Common myeloid progenitor, CD34-positive (primary cell): ENCODE measurements at regions not wholly inside any gene's neighbourhood (a gene's known extent, or its start where the extent isn't known, plus 50 kb on each side); places are given as distances from the start of the nearest gene placed in this dataset.

ENCODE experiments used
- CTCF ChIA-PET: fragments of 350-600 bp; sonication (Branson Sonifier 250); formaldehyde crosslinking; loops from one replicate; lab custom pipeline; 2021; ENCODE audit warnings: antibody characterized with exemption; lab: Charles Lee
- POLR2A ChIA-PET: fragments of 350-600 bp; sonication (Branson Sonifier 250); formaldehyde crosslinking; loops from one replicate; lab custom pipeline; 2021; ENCODE audit warnings: antibody characterized with exemption; lab: Charles Lee
- DNase-seq, 3 donors: peaks; one replicate each; pipeline versions ENCODE4 v3.0.0 to v3.0.0-alpha.2; 2013
- H3K27ac ChIP-seq, 2 experiments: 1 replicate in 1 of 2; 2 replicates in 1 of 2; pipeline ENCODE4 v1.7.0; 2013; ENCODE audit warnings: inconsistent platforms in 2 of 2, low read length in 2 of 2, mild to moderate bottlenecking in 2 of 2, low read depth in 1 of 2, moderate library complexity in 1 of 2; ENCODE audit not compliant: severe bottlenecking in 2 of 2, insufficient read depth in 1 of 2, poor library complexity in 1 of 2
- H3K27me3 ChIP-seq, 5 experiments: replicated peaks in 2 of 5; 1 replicate in 3 of 5; 2 replicates in 2 of 5; pipeline versions ENCODE4 v1.6.1 to v1.7.0; 2013; ENCODE audit warnings: low read length in 4 of 5, mild to moderate bottlenecking in 2 of 5, moderate library complexity in 2 of 5, inconsistent platforms in 1 of 5; ENCODE audit not compliant: insufficient read depth in 5 of 5, control insufficient read depth in 4 of 5
- H3K36me3 ChIP-seq, 4 experiments: 1 replicate in 2 of 4; 2 replicates in 2 of 4; pipeline versions ENCODE4 v1.6.1 to v1.7.0; 2013; ENCODE audit warnings: low read length in 3 of 4, control low read depth in 1 of 4, mild to moderate bottlenecking in 1 of 4; ENCODE audit not compliant: control insufficient read depth in 4 of 4, insufficient read depth in 4 of 4
- H3K4me1 ChIP-seq, 4 experiments: 1 replicate in 3 of 4; 2 replicates in 1 of 4; pipeline versions ENCODE4 v1.6.1 to v1.7.1; 2013; ENCODE audit warnings: low read length in 3 of 4, mild to moderate bottlenecking in 3 of 4, control low read depth in 1 of 4, inconsistent platforms in 1 of 4, moderate library complexity in 1 of 4; ENCODE audit not compliant: control insufficient read depth in 4 of 4, insufficient read depth in 4 of 4; ENCODE audit errors: control extremely low read depth in 1 of 4
- H3K4me3 ChIP-seq, 7 experiments: 1 replicate in 4 of 7; 2 replicates in 3 of 7; pipeline versions ENCODE4 v1.5.1 to v1.7.0; 2013; ENCODE audit warnings: mild to moderate bottlenecking in 7 of 7, low read length in 6 of 7, moderate library complexity in 6 of 7, inconsistent platforms in 2 of 7, low read depth in 2 of 7, control low read depth in 1 of 7; ENCODE audit not compliant: insufficient read depth in 4 of 7, control insufficient read depth in 1 of 7; ENCODE audit errors: extremely low read depth in 1 of 7
- H3K9me3 ChIP-seq, 5 experiments: 1 replicate in 4 of 5; 2 replicates in 1 of 5; pipeline versions ENCODE4 v1.6.1 to v1.7.1; 2013; ENCODE audit warnings: low read length in 4 of 5, mild to moderate bottlenecking in 2 of 5, inconsistent platforms in 1 of 5, low read depth in 1 of 5, moderate library complexity in 1 of 5; ENCODE audit not compliant: control insufficient read depth in 4 of 5, insufficient read depth in 2 of 5; ENCODE audit errors: control extremely low read depth in 1 of 5
- WGBS: methylation state at CpG from one replicate; pipeline ENCODE4 v1.1.5; 2013; ENCODE audit not compliant: insufficient coverage; 5-methylcytosine and 5-hydroxymethylcytosine counted together

DNA sequence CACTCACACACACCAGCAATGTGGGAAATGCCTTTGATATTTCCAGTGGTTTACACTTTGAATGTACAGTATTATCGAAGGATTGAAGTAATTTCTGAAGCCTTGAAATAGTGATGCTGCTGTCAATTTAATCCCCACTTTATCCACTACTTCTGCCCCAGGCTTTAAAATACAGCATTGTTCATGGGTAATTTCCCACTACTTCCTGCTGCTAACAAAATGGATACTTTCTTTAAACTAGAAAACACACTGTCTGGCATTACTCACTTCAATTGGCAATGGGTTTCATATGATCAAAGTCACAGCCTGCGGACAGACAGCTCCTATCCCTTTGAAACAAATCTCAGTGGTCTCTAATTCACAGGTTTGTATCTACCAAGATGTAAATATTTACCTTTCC, 292.2 kb downstream of the CDH11 start:
- Histone ChIP-seq H3K36me3 (no peaks in the 10 kb centered on the region), H3K9me3 (peaks cover 0 to 3% (median 0%) of the 10 kb centered on the region in 5 experiments), H3K27me3 (no peaks in the 10 kb centered on the region), H3K4me1 (no peaks in the 10 kb centered on the region), H3K27ac (no peak overlapping the region), H3K4me3 (no peak overlapping the region)
- DNase-seq = no peak
- ChIA-PET POLR2A (no interaction called here), CTCF (no interaction called here)
- 89% methylated on average over 1 of the region's 2 CpGs for WGBS

DNA sequence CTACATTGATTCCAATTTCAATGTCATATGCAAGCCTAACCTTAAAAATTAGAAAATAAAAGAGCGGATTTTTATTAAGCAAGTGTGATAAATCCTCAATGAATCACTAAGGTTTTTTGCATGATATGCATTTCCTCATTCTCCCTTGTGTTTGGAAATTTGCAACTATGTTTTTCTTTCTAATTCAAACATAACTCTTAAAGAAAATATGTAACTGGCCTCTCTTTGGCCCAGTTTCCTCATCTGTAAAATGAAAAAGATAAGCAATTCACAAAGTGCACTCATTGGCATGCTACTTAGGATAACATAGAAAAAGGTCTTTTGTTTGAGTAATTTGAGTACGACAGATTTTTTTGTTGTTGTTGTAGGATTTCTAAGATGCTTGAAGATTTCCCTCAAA, 295.5 kb downstream of the CDH11 start:
- no peak for DNase-seq
- no peaks in the 10 kb centered on the region for H3K9me3 ChIP-seq
- H3K27me3 ChIP-seq = no peaks in the 10 kb centered on the region
- no peaks in the 10 kb centered on the region for H3K4me1 ChIP-seq
- no peak overlapping the region for H3K4me3 ChIP-seq
- H3K36me3 ChIP-seq = no peaks in the 10 kb centered on the region
- ChIA-PET POLR2A (no interaction called here), CTCF (no interaction called here)
- WGBS = 100% methylated on average over 1 of the region's 2 CpGs
- no peak overlapping the region for H3K27ac ChIP-seq

DNA sequence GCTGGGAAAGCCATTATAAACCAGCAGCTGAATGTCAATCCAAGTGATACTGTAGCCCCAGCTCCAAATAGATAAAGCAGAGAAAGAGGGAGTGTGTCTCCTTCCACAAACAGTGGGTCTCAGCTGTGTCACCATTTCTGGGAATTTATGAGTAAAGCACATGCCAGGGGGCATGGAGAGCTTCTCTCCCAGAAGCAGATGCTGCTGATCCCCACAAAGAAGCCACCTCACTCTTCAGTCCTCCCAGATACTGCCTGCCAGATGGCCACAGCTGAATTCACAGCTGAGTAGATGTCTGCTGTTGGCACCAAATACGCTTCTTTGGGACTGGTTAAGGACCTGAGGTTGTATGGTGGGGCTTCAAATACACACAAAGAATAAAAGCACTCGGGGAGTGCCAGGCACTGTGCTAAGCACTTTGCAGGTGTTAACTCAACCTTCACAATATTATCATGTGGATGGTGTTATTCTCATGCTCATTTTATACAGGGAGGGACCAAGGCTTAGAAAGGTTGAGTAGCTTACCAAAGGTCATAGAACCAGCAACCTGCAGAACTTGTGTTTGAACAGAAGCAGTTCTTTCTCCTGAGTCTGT, 298.3 kb downstream of the CDH11 start:
- no peak overlapping the region for H3K27ac ChIP-seq
- WGBS = 67% methylated on average over 1 of the region's 2 CpGs
- POLR2A ChIA-PET = no interaction called here
- no peaks in the 10 kb centered on the region for H3K9me3 ChIP-seq
- no peak overlapping the region for H3K4me3 ChIP-seq
- no peaks in the 10 kb centered on the region for H3K36me3 ChIP-seq
- no peaks in the 10 kb centered on the region for H3K4me1 ChIP-seq
- H3K27me3 ChIP-seq = no peaks in the 10 kb centered on the region
- DNase-seq = no peak
- CTCF ChIA-PET = no interaction called here

DNA sequence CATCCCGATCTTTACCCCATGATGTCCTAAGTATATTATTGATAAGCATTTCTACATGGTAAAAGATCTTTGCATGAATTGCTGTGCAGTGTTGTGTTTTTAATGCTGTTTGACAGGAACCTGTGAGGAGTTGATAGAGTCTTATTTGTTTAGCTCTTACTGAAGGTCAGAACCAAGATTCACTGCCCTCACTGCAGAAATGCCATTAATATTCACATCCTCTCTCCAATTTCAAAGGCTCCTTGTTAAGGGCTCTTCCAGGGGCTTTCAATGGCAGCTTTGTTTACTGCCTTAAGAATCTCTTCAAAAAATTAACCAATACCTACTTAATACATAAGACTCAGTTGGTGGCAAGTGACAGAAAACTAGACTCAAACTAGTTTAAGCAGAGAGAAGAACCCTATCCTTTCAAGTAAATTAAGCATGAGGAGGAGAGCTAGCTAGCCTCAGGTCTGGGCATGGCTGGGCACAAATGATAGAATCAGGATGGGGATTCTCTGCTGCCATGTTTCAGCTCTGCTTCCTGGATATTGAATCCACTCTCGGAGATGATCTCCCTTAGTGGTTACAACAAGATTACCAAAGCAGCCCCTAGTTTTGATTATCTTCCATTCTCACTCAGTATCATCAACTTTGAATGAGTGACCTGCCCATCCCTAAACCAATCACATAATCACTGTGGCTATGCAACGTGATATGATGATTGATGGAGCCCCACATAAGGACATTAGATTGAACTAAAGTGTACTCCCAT, 311.8 kb downstream of the CDH11 start:
- Histone ChIP-seq H3K36me3 (no peaks in the 10 kb centered on the region), H3K27ac (no peak overlapping the region), H3K4me1 (no peaks in the 10 kb centered on the region), H3K27me3 (no peaks in the 10 kb centered on the region), H3K4me3 (no peak overlapping the region), H3K9me3 (no peaks in the 10 kb centered on the region)
- DNase-seq = no peak
- POLR2A ChIA-PET = no interaction called here
- 86% methylated on average over 1 of the region's 3 CpGs for WGBS
- CTCF ChIA-PET = no interaction called here

DNA sequence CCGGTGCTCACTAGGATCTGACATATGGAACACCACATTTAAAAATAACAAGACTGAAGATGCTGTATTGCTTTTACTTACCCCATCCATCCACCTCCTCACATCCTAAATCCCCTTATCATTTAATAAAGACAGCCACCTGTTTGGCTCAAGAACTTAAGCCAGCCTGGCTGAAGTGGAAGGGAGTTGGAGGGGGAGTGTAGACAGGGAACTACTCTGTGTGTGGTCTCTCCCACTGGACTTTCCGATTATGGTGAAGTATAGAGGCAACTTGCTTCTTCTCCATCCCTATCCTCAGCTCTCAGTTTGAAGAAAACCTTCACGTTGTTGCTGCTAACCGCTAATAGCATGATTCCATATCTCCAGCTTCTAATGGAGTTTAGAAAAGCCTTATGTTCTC, 313.4 kb downstream of the CDH11 start:
- CTCF ChIA-PET = no interaction called here
- POLR2A ChIA-PET = no interaction called here
- no CpG with 5 or more reads among the region's 4 CpGs for WGBS
- Histone ChIP-seq H3K4me1 (no peaks in the 10 kb centered on the region), H3K27ac (no peak overlapping the region), H3K36me3 (no peaks in the 10 kb centered on the region), H3K27me3 (no peaks in the 10 kb centered on the region), H3K4me3 (no peak overlapping the region), H3K9me3 (no peaks in the 10 kb centered on the region)
- DNase-seq = no peak

DNA sequence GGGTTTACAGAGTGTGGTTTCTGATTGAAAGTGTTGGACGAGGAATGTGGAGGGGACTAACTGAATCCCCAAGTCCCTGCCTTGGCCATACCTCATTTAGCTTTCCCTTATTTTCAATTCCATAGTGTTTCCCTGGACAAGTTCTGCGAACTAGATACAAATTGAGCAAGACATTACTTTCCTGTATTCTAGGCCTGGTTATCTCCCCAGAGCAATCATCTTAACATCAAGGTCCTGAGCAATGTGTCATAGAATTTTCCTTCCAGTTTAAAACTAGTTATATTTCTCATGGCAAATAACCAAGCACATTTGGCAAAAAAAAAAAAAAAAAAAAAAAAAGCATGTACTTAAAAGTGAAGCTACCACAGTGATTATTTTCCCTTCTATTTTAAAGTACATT, 330.1 kb downstream of the CDH11 start:
- ChIA-PET CTCF (no interaction called here), POLR2A (no interaction called here)
- Histone ChIP-seq H3K27ac (no peak overlapping the region), H3K4me3 (no peak overlapping the region), H3K27me3 (no peaks in the 10 kb centered on the region), H3K4me1 (no peaks in the 10 kb centered on the region), H3K36me3 (no peaks in the 10 kb centered on the region), H3K9me3 (no peaks in the 10 kb centered on the region)
- WGBS = 100% methylated on average over 1 of the region's 2 CpGs
- DNase-seq = no peak

DNA sequence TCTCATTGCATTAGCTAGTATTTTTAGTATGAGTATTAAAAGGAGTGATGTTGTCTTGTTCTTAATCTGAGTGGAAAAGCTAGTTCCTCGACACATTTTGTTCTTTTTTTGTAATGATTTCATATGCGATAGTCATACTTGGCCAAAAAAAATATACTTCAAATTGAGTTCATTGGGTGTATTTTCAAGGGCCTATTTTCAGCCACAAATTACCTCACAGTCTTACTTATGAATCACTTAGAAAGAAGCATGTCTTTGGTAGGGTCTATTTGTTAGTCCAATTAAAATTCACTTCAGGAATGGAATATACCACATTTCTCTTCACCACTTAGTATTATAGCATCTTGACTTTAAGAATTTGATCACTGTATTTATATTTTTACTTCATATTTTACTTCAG, 337.2 kb downstream of the CDH11 start:
- DNase-seq = no peak
- 100% methylated on average over 1 of the region's 2 CpGs for WGBS
- POLR2A ChIA-PET = no interaction called here
- Histone ChIP-seq H3K4me1 (no peaks in the 10 kb centered on the region), H3K9me3 (no peaks in the 10 kb centered on the region), H3K27me3 (no peaks in the 10 kb centered on the region), H3K27ac (no peak overlapping the region), H3K4me3 (no peak overlapping the region), H3K36me3 (no peaks in the 10 kb centered on the region)
- CTCF ChIA-PET = no interaction called here
